ENCODE measurements at regions not wholly inside any gene's neighbourhood (a gene's known extent, or its start where the extent isn't known, plus 50 kb on each side); places are given as distances from the start of the nearest gene placed in this dataset.

GRCh38 chr5:57696825-57697570, 214.4 kb upstream of the ACTBL2 start:
- Histone ChIP-seq H3K9me1 (ENCODE audit: control insufficient read depth, extremely low read depth, insufficient read depth, low read length) (no peaks in the 10 kb centered on the region), H3K4me1 (ENCODE audit: control insufficient read depth, extremely low read depth, insufficient read depth, low read length) (peaks cover 54% of the 10 kb centered on the region), H3K4me3 (ENCODE audit: control insufficient read depth in 2 of 3, extremely low read depth in 1 of 3, insufficient read depth in 2 of 3, low read depth in 1 of 3, low read length in 3 of 3) (no peak overlapping the region), H3K9ac (ENCODE audit: control insufficient read depth, extremely low read depth, insufficient read depth, low read length) (no peak overlapping the region), H3K4me2 (ENCODE audit: control insufficient read depth, extremely low read depth, insufficient read depth, low read depth, low read length) (no peak overlapping the region), H4K20me1 (ENCODE audit: control insufficient read depth, extremely low read depth, insufficient read depth, low read length) (no peaks in the 10 kb centered on the region), H3K27me3 (ENCODE audit: control insufficient read depth, extremely low read depth, insufficient read depth, low read length) (no peaks in the 10 kb centered on the region), H3K27ac (ENCODE audit: control insufficient read depth, insufficient read depth, low read length) (no peak overlapping the region), H2AFZ (ENCODE audit: control insufficient read depth, low read length) (peak overlapping the region; percentile 1), H3K36me3 (ENCODE audit: control insufficient read depth in 2 of 2, extremely low read depth in 1 of 2, insufficient read depth in 2 of 2, low read length in 2 of 2) (no peaks in the 10 kb centered on the region), H3K9me3 (ENCODE audit: control insufficient read depth, low read depth, low read length) (no peaks in the 10 kb centered on the region), H3K79me2 (ENCODE audit: control insufficient read depth, insufficient read depth, low read length) (no peaks in the 10 kb centered on the region)
- no peak for DNase-seq (ENCODE audit: low read depth, low spot score)
- TF ChIP-seq EZH2 (IDR thresholded peaks at IDR 0.05; ENCODE audit: low read length) (no peak), CTCF (optimal IDR thresholded peaks at IDR 0.05 in 1 of 3, IDR thresholded peaks at IDR 0.05 in 1 of 3, conservative IDR thresholded peaks at IDR 0.05 in 1 of 3; ENCODE audit: extremely low read depth in 1 of 3, insufficient read depth in 2 of 3, low read length in 3 of 3) (no peak)
- peak; percentile 17 for FAIRE-seq
- dilution Hi-C loops (cut with MboI; ENCODE audit: extremely low pct_ligation_motif_present, low sequenced_read_pairs) = no loop called here

GRCh38 chr5:57696389-57696769, 213.8 kb upstream of the ACTBL2 start:
- H3K4me3 ChIP-seq (ENCODE audit: control insufficient read depth in 2 of 3, extremely low read depth in 1 of 3, insufficient read depth in 2 of 3, low read depth in 1 of 3, low read length in 3 of 3) = no peak overlapping the region
- H3K9me1 ChIP-seq (ENCODE audit: control insufficient read depth, extremely low read depth, insufficient read depth, low read length) = no peaks in the 10 kb centered on the region
- dilution Hi-C loops (cut with MboI; ENCODE audit: extremely low pct_ligation_motif_present, low sequenced_read_pairs) = no loop called here
- H3K36me3 ChIP-seq (ENCODE audit: control insufficient read depth in 2 of 2, extremely low read depth in 1 of 2, insufficient read depth in 2 of 2, low read length in 2 of 2) = no peaks in the 10 kb centered on the region
- no peaks in the 10 kb centered on the region for H4K20me1 ChIP-seq (ENCODE audit: control insufficient read depth, extremely low read depth, insufficient read depth, low read length)
- DNase-seq (ENCODE audit: low read depth, low spot score) (no peak), FAIRE-seq (no peak)
- no peaks in the 10 kb centered on the region for H3K27me3 ChIP-seq (ENCODE audit: control insufficient read depth, extremely low read depth, insufficient read depth, low read length)
- H3K27ac ChIP-seq (ENCODE audit: control insufficient read depth, insufficient read depth, low read length) = peak overlapping the region; percentile 13
- no peaks in the 10 kb centered on the region for H3K9me3 ChIP-seq (ENCODE audit: control insufficient read depth, low read depth, low read length)
- H3K9ac ChIP-seq (ENCODE audit: control insufficient read depth, extremely low read depth, insufficient read depth, low read length) = no peak overlapping the region
- no peaks in the 10 kb centered on the region for H3K79me2 ChIP-seq (ENCODE audit: control insufficient read depth, insufficient read depth, low read length)
- TF ChIP-seq EZH2 (IDR thresholded peaks at IDR 0.05; ENCODE audit: low read length) (no peak), CTCF (optimal IDR thresholded peaks at IDR 0.05 in 1 of 3, IDR thresholded peaks at IDR 0.05 in 1 of 3, conservative IDR thresholded peaks at IDR 0.05 in 1 of 3; ENCODE audit: extremely low read depth in 1 of 3, insufficient read depth in 2 of 3, low read length in 3 of 3) (no peak)
- H3K4me1 ChIP-seq (ENCODE audit: control insufficient read depth, extremely low read depth, insufficient read depth, low read length) = peaks cover 54% of the 10 kb centered on the region
- peak overlapping the region; percentile 11 for H2AFZ ChIP-seq (ENCODE audit: control insufficient read depth, low read length)
- H3K4me2 ChIP-seq (ENCODE audit: control insufficient read depth, extremely low read depth, insufficient read depth, low read depth, low read length) = no peak overlapping the region
